HG03378 (cell line): ENCODE measurements at regions not wholly inside any gene's neighbourhood (a gene's known extent, or its start where the extent isn't known, plus 50 kb on each side); places are given as distances from the start of the nearest gene placed in this dataset.

Experiments
- ATAC-seq: cut with Tn5 transposase; IDR thresholded peaks from one replicate; pipeline ENCODE4 v1.9.1; 2021; ENCODE audit warnings: mild to moderate bottlenecking, moderate library complexity; ENCODE audit not compliant: unreplicated experiment

DNA sequence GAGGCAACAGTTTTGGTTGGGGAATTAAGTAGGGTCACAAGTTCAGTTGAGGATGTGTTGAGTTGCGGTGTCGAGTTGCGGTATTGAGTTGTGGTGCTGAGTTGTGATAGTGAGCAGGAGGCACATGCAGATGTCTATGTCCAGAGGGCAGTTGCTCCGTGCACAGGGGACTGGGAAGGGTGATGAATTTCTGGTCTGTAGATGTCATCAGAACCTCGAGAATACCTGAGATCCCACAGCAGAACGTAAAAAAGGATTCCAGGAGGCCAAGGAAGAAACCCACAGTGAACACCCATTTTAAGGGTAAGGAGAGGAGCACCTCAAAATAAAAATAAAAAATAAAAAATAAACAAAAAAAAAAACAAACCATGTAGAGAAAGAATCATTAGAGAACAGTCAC is 354.4 kb upstream of the ARGLU1 start:
- ATAC-seq = no peak

DNA sequence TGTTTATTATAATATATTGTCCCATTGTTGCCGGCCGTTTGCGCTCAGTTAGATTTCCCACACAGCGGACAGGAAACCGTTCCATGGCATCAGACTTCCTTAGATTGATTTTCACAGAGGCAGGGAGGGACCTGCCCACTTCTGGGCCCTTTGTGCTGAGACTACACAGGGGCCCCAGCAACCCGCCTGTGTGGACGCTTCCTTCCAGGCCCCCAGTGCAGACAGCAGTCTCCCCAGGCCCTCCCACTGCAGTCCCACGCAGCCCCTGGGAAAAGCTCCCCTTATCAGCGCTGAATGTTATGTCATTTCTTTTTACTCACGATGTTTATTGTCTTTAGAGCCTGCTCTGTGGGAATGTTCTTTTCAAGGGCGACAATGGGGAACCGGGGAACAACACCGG is 351.7 kb upstream of the ARGLU1 start:
- ATAC-seq = no peak

DNA sequence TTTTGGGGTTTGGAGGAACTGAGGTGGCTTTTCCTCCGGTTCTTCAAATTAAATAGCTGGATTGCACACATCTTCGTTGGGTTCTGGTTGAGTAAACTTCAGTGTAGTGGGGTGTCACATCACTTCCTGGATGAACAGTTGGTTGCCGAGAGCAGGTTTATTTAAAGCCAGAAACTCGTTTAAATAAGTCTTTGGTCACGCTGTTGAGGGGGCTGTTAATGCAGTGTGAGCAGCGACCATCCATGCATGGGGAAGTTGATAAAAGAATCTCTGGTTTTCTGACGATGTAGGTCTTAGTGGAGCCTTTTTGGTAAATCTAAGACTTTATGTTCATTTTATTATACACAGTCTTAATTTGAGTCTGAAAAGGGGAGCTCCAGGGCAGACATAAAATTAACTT is 351.2 kb upstream of the ARGLU1 start:
- peak; percentile 63 for ATAC-seq

DNA sequence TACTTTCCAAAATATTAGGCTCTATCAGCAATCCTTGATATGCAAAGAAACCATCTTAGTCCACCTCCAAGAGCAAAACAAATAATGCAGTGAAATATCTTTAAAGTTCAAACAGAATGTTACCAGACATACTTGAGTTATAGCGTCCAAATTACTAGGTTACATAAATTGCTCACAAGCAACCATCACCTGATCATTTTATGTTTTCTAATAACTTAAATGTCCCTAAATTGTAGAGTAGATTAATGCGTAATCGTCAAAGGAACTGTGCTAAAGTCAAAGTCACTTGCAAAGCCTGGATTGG is 350.6 kb upstream of the ARGLU1 start:
- ATAC-seq = no peak

DNA sequence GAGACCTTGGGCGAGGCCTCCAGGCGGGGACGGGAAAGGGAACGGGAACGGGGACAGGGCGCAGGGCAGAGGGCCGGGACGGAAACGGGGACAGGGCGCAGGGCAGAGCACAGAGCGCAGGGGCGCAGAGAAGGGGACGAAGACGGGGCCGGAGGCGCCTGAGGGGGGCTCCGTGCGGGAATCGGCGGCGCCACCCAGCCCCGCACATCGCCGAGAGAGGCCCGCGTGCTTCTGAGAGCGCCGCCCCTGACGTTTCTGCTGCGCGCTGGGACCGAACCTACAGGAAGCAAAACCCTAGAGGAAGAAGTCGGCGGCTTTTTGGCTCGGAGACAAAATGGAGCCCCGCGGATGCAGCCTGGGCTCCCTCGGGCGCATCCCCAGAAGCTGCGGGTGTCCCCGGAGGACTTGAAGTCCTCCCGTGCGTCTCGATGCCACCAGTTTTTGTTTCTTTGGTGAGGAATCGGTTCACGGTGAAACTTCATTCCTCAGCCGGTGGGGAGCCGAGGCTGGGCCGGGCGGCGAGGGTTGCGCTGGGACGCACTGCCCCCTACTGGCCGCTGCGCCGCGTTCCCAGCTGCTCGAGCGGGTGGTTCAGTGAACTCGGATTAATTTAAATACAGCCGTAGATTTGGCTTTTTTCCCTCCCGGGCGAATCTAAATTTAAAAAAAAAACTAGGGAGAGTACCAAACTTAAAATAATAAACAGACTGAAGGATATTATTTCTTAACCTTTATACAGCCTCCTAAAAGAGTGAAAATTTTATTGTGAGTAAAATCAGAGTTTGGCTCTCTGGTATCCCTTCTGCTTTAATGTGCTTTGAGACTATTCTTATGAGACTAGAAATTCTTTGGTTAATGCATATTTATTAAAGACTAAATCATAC is 350.0 kb upstream of the ARGLU1 start:
- peak; percentile 87 for ATAC-seq

DNA sequence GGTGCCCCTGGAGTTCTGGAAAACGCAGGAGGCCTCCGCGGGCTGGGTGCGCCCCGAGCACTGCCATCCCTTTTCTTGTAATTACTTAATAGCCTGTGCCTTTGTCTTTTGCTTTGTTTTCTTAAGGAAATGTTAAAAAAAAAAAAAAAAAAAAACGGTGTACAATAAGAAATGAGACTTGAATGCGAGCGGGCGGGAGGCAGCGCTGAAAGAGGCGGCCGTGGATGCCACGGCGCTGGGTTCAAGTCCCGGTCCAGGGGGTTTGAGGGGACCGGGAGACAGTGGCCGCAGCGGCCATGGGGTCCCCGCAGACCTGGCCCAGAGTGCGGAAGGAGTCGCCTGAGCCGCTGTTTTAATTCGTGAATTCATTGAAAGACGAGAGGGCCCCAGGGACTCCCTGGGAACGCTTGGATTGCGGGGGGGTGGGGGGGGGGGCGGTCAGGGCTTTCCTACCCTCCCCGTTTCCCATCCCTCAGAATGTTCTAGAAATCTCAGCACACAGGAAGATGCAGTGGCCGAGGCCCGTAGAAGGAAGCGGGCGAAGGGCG is 349.2 kb upstream of the ARGLU1 start:
- no peak for ATAC-seq

DNA sequence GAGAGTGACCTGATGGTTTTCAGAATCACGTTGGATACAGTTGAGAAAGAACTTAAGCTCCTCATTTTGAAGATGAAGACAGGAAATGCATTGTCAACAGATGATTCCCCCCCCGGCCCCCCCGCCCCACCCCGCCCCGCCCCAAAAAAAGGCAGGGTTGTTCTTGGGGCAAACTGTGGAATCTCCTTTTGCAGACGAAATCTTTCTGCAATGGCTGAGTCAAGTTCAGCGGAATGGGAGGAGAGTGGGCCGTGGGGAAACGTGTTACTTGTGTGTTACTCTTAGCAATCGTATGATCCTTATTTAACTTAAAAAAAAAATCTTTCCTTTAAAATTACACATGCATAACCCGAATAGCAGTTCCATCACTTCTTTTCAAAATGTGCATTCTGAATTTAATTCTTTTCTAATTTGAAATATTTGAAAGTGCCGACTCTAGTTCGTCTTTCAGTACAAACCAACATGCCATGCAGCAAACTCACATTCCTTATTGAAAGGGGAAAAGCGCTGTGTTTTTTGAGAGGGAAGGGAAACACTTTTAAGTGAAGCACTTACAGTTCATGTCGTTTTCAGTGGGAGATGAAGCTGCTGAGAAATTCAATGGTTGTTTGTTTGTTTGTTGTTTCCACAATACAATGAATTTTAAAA is 348.5 kb upstream of the ARGLU1 start:
- no peak for ATAC-seq

DNA sequence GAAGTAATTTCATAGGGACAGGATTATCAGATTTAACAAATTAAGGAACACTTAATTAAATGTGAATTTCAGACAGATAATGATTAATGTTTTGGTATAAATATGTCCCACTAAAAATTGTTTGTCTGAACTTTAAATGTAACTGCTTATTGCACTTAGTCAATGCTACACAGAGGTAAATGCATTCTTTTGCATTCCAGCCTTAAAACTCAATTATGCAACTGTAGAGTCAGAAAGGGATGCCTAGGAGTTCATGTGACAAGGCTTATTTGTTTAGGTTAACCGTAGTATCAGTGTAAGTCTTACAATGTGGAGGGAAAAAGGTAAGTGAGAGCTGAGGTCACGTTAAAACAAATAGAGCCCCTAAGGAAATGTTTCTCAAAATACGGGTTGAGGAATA is 347.2 kb upstream of the ARGLU1 start:
- no peak for ATAC-seq

DNA sequence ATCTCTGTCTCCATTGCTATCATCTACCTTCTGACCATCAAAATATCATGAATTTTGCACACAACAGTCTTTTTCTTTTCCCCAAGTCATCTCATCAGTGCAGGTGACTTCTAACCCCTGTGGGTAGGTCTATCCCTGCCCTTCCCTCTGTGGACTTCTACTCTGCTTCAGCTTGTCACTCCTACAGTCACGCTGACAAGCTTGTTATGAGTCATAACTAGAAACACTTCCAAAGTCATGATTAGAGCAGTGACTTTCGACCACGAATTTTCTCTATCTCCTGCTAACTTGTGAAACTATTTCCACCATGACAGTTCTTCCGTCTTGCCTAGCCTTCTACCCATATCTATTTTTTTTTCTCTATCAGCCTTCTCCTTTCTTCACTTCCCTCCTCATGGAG is 343.7 kb upstream of the ARGLU1 start:
- ATAC-seq = no peak

DNA sequence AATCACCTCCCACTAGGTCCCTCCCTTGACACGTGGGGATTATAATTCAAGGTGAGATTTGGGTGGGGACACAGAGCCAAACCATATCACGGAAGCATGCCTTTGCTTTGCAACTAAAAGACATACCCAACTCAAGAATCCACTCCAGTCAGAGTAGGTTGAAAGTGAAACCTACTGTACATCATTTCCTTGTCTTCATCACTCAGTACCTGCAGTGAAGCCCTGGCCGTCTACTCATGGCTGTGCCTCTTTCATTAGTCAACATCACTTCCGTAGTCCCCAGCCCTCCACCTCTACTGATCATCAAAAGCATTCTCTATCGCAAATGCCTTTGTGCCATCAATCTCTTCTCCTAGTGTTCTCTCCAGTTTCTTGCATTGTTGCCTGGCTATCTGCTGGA is 343.1 kb upstream of the ARGLU1 start:
- ATAC-seq = no peak

DNA sequence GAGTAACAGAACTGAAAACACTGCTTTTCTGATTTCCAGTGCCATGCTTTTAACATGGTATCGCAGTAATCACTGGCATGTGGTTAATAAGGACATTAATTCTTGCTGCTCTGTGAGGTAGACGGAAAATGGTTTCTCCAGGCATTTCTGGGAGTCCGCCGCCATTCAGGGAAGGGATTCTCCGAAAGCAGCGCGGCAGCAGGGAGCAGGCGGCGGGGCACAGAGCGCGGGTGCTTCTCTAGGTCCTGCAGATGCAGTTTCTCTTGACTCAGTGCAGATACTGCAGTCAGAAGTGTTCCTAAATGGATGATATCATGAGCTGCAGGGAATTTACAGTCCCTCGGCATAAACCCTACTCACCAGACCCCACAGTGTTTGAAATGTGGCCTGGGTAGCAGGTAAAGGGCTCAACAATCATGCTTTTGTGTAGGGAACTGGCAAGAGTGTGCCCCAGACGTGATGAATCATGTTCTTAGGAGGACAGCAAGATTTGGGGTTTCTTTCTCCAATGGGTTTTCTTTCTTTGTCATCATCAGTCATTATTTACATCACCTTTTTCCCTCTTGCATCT is 338.6 kb upstream of the ARGLU1 start:
- ATAC-seq = no peak

DNA sequence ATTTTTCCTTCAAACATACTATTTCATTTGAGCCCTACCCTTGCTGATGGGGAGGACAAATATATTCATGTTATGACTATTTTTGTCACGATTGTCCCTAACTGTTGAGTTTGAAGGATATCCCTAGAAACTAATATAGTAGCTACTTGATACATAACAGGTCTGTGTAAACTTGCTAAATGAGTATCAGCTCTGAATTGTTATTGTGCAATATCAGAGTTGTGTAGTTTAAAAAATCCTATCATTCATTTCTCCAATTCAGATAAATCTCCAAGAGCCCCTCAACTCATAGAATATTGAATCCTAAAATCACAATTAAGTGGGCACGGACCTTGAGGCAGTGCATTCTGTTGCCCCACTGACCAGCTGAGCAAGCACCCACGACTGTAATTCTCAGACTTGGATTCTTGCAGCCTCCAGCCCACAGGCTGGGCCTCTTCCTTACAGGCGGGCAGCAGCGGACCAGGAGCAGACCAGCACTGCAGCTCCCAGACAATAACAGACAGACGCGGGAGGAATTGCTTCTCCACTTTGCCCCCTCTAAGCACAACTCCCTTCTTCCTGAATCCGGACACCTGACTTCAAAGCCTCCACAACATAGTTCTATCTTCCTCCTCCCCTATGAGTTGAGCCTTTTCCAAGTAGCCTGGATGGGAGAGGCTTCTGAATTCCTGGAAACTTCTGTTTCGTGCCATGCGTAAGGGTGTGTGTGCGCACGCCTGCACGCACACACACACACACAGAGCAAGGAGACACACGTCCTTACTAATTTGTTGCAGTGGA is 337.6 kb upstream of the ARGLU1 start:
- no peak for ATAC-seq

DNA sequence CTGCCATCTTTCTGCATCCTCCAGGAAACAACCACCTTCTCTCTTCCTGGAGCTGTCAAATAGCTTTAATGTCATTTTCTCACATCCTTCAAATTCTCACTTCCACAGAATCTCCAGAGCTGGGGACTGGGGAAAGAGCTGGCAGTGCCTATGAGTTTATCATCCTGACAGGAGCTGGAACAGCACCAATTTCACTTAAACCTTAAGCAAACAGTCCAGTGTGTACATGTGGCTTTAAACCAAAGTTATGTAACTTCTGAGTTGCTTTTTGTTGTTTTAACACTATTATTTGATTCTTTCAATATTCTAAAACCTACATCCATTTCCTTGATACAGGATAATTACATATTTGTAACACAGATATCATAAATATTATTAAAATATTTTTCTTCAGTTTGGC is 331.5 kb upstream of the ARGLU1 start:
- no peak for ATAC-seq

DNA sequence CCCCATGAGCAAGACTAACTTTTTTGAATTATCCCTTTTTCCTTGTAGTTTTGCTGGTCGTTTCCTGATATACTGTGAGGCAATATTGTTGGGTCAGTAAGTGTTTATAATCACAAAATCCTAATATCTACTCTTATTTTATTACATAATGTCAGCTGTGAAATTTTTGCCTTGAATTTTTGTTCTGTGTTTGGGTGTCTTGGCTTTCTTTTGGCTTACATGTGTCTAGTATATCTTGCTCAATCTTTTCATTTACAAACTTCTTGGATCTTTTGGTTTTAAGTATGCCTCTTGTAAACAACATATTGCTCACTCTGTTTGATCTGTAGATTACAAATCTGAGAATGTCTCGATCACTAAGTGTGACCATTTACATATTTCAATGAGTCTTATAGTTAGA is 330.3 kb upstream of the ARGLU1 start:
- no peak for ATAC-seq

DNA sequence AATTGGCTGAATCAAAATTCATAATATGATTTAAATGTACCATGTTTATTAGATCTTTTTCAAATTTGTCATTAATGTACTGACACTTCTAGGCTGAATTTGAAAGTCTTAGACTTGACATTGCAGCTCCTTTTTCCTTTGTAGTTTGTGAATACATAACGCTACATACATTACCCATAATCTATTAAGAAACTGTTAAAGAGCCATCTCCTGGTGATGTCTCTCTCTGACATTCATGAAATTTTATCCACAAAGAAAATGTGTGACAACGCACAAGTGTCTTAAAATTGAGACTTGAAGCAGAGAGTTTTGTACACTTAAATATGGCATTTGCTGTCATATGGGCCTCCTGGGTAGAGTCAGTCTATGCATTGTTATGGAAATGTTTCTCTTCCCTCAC is 320.2 kb upstream of the ARGLU1 start:
- no peak for ATAC-seq

DNA sequence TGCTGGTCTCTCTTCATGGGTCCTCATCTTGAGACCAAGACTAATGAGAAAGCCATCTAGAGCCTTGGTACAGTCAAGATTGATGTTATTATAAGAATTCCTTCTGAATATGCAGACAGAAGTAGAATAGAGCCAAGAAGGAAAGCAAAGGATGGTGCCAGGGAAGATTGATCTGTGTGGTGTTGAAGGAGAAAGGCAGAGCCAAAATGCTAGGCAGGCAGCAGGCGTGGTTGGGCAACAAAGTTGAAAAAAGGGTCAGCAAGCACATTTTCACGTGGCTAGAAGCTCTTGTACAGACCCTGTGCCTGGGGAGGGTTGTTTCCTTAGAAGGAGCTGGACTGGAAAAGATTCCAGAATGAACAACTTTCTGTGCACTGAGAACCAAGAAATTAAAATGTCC is 319.7 kb upstream of the ARGLU1 start:
- ATAC-seq = no peak

DNA sequence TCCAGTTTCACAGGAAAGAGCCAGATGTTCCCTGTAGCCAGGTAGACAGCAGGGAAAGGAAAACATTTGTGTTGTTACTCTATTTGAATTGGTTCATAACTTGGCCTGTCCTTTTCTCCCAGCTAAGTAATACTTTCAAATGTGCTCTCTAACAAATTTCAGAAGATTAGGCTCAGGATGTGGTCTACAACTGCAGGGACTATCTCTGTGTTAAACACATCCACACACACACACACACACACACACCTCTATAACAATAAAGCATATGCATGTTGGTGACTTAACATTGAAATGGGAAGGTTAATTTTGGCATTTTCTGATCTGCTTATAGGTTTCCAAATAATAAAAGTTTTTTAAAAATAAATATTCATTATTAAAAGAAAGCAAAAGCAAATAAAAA is 316.0 kb upstream of the ARGLU1 start:
- no peak for ATAC-seq

DNA sequence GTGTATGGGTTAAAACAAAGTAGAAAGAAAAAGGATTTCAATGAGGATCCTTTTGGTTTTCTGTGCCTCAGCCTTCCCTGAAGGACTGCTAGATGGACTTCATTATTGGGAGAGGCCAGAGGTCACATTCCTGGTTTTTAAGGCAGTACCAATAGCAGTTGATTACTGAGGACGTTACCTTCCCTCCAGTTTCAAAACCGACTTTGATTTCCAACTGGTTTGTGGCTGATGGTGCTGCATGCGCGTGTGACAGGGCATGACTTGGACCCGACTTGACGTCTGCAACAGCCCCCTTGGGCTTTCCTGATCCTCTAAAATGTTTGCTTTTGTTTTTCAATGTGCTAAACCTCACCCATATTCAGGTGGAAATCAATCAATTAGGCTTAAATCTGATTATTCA is 314.3 kb upstream of the ARGLU1 start:
- ATAC-seq = no peak

DNA sequence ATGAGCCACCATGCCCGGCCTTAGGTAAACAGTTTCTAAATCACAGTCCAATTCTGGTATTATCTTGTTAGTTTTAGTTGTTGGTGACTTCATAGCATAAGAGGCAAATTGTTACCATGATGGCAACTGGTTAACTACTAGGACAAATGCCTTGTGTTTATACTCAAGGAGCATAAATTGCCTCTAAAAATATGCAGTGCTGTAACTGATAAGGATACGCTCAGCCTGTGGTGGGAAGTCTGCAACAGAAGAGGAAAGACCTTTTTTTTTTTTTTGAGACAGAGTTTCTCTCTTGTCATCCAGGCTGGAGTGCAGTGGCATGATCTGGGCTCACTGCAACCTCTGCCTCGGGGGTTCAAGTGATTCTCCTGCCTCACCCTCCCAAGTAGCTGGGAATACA is 311.9 kb upstream of the ARGLU1 start:
- ATAC-seq = no peak

DNA sequence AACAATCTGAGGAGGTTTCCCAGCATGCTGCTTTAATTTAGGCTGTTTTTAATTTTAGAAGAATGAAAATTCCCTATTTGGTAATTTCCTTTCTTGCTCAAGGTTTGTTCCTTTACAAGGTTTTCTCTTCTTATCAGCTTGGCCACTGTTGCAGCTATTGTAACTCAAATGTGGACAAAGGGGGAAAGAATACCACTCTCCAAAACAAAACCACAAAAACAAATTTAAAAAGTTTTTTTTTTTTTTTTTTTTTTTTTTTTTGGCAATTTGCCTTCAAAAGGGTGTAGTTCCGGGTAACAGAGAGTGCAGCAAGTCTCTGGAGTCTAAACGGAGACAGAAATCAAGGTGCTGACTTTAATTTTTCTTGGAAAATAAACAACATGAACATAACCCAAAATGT is 306.4 kb upstream of the ARGLU1 start:
- ATAC-seq = no peak

DNA sequence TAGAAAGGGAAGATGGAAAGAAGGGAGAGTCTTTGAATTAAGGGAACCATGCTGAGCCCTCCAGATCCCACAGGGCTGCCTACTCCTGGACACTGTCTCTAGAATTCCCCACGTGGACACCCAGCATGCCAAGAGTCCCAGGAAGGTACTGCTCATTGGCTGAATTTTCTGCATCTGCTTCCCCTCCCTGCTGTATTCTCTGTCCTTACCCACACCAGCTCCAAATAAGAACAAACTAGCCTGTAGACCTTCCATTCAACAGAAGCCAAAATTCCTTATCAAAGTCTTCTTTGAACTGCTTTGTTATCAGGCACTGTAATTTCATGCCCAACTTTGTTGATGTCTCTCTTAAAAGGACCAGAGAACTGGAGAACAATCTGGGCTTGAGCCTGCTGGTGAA is 305.9 kb upstream of the ARGLU1 start:
- no peak for ATAC-seq
